AG09309 (cell line): ENCODE measurements at regions not wholly inside any gene's neighbourhood (a gene's known extent, or its start where the extent isn't known, plus 50 kb on each side); places are given as distances from the start of the nearest gene placed in this dataset.

Experiments
- DNase-seq: peaks from one replicate; pipeline ENCODE4 v3.0.0-alpha.2; 2010; ENCODE audit warnings: low read depth
- H3K4me3 ChIP-seq: 2 replicates; pipeline ENCODE4 v1.5.1; 2011; ENCODE audit warnings: mild to moderate bottlenecking, low read depth, low read length, moderate library complexity; ENCODE audit not compliant: control insufficient read depth
- TF ChIP-seq, protein P1 (sequence below): IDR thresholded peaks from 2 replicates; pipeline ENCODE4 v1.5.1; 2011; ENCODE audit warnings: mild to moderate bottlenecking, low read depth, low read length, inconsistent platforms; ENCODE audit not compliant: insufficient read depth, control insufficient read depth; ENCODE audit errors: missing control alignments

DNA sequence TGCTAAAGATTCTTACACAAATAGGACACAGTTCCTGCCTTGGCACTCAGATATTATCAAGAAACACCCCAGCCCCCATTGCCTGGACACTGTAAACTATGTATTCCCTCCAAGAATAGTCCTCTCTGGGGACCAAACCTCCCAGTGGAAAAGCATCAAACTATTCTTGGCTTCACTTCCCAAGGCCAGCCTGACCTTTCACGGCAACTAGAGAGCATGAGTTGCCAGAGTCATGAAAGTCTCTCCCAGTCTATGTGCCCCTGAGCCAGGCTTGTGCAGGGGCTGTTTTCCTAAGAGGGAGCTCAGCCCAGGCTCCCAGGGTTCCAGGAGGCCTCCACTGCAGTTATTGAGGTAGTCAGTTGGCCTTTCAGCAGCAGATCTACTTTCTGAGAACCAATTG is 251.9 kb upstream of the TGFBR2 start:
- TF ChIP-seq, protein P1, sequence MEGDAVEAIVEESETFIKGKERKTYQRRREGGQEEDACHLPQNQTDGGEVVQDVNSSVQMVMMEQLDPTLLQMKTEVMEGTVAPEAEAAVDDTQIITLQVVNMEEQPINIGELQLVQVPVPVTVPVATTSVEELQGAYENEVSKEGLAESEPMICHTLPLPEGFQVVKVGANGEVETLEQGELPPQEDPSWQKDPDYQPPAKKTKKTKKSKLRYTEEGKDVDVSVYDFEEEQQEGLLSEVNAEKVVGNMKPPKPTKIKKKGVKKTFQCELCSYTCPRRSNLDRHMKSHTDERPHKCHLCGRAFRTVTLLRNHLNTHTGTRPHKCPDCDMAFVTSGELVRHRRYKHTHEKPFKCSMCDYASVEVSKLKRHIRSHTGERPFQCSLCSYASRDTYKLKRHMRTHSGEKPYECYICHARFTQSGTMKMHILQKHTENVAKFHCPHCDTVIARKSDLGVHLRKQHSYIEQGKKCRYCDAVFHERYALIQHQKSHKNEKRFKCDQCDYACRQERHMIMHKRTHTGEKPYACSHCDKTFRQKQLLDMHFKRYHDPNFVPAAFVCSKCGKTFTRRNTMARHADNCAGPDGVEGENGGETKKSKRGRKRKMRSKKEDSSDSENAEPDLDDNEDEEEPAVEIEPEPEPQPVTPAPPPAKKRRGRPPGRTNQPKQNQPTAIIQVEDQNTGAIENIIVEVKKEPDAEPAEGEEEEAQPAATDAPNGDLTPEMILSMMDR: no peak
- H3K4me3 ChIP-seq: no peak overlapping the region
- no peak for DNase-seq

DNA sequence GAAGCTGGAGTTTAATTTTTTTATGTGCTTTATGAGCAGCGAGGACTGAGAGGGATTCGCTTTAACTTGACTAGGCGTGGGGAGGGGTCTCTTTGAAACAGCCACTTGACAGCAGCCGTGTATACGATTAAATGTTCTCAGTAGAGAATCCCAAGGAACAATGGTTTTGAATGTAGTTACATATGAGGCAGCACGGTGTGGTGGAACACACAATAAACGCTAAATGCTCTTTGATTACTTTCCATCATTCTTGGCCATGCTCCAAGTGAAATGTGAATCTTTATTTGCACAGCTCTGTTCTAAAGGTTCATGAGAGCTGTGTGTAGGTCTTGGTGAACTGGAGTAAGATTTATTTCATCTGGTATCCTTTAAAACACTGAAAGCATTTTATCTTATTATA is 251.4 kb upstream of the TGFBR2 start:
- TF ChIP-seq, protein P1: no peak
- no peak overlapping the region for H3K4me3 ChIP-seq
- DNase-seq: no peak

DNA sequence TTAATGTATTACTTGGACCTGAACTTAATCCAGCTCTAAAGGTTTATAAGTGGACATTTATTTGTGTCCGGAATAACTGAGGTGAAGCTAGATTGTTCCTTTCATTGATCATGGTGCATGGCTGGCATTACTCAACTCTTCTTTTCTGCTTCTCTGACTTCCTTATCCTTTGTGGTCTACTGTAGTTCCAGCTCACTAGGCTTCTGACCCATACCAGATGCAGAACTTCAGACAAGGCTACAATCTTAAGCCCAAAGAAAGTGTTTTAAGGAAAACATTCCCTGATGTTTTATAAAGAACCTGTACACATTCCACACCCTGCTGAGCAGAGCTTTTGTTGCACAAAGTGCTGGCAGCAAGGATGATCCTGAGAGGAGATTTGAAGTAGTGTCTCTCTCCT is 250.8 kb upstream of the TGFBR2 start:
- H3K4me3 ChIP-seq: no peak overlapping the region
- TF ChIP-seq, protein P1: no peak
- DNase-seq: peak; percentile 13

DNA sequence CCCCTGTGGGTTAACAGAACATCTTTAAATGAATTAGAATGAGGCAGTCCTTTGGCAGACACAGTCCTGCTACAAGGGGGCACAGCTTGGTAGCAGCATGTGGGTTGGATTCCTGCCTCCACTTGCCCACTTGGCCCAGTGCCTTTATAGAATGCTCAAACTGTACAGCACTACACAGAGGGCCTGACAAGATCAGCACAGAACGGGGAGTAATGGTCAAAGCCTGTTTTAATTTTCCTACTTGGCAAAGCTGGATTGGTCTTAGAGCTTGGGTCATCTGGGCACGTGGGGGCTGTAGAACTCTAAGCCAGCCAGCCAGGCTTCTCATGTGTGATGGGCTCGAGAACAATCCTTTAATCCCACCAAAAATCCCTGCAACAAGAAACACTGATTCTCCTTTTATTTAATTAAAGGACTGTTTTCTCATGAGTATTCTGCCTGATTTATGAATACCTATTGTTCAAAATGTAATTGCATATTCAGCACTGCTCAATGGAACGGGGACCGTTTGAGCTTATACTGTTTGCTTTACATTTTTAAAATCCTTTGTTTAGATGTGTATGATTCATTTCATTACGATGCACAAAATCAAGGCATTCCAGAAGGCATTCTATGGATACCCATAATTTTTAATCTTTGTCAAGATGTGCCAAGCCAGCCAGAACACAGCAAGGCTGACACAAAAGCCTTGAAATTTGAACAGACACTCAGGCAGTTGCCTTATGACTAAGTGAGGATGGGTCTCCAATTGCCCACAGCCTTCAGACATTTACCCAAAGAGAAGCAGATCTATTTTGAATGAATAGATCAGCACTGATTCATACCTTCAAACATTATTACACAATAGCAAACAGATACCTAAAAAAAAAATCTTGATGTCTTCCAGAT is 249.3 kb upstream of the TGFBR2 start:
- TF ChIP-seq, protein P1: no peak
- DNase-seq: no peak
- H3K4me3 ChIP-seq: no peak overlapping the region

DNA sequence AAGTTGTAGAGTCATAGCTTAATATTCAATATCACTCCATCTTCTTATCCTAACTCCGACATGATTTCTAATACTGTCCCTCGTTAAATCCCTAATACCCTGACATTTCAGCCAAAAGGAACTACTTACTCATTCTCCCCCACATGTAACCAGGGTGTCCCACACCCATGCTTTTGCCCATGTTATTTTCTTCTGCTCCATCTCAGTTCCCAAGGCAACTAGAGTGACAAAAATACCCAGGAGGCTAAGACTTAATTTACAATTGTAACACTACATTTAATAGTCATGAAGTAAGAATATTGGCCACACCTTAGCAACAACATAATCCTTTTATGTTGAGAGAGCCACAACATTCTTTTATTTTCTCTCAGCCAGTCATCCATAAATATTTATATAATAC is 248.5 kb upstream of the TGFBR2 start:
- TF ChIP-seq, protein P1: no peak
- no peak overlapping the region for H3K4me3 ChIP-seq
- no peak for DNase-seq

DNA sequence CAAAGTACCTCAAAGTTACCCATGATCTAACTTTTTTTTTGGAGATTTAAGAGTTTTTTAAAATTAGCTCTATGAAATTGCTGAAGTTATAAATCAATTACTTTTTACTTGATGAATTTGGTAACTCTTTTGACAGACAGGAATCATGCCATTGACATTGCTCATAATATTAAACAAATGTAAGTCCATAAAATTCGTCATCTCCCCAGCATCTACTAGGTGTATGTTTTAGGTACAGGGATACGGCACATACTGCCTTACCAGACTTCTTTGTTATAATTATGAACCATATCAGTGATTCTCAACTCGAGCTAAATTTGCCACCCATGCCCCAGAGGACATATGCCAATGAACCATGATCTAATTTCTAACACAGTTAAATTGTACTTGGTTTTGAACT is 247.5 kb upstream of the TGFBR2 start:
- DNase-seq: no peak
- no peak overlapping the region for H3K4me3 ChIP-seq
- TF ChIP-seq, protein P1: no peak
